Lower leg skin (tissue), 4 donors: ENCODE measurements at regions not wholly inside any gene's neighbourhood (a gene's known extent, or its start where the extent isn't known, plus 50 kb on each side); places are given as distances from the start of the nearest gene placed in this dataset.

ENCODE experiments used
- DNase-seq, 2 donors: peaks; one replicate each; pipeline ENCODE4 v3.0.0-alpha.2; 2019; ENCODE audit warnings: low spot score in 2 of 2
- H3K4me3 ChIP-seq: fragments of 200-600 bp; sonication (generic); 2 replicates; pipeline ENCODE4 v1.5.1; 2017; ENCODE audit warnings: mild to moderate bottlenecking, low read depth; ENCODE audit not compliant: poor library complexity, severe bottlenecking
- POLR2A ChIP-seq, 2 donors: fragments of 450-650 bp; IDR thresholded peaks; one replicate each; pipeline ENCODE4 v1.6.1; 2016 to 2017; ENCODE audit warnings: antibody characterized with exemption in 2 of 2, mild to moderate bottlenecking in 1 of 2, moderate library complexity in 1 of 2
- WGBS, 2 donors: methylation state at CpG; one replicate each; pipeline ENCODE4 v1.1.5; 2018; 5-methylcytosine and 5-hydroxymethylcytosine counted together
- intact Hi-C: fragments of 100-400 bp; cut with DNase I; formaldehyde crosslinking; loops from one replicate; pipeline ENCODE4 v1.15.0; 2023; ENCODE audit warnings: low total_unique reads
- TF ChIP-seq, protein P1 (sequence below), 3 donors: fragments of 450-650 bp; IDR thresholded peaks; one replicate each; pipeline ENCODE4 v1.5.1; 2016; ENCODE audit warnings: antibody characterized with exemption in 3 of 3, mild to moderate bottlenecking in 3 of 3, moderate library complexity in 2 of 3

DNA sequence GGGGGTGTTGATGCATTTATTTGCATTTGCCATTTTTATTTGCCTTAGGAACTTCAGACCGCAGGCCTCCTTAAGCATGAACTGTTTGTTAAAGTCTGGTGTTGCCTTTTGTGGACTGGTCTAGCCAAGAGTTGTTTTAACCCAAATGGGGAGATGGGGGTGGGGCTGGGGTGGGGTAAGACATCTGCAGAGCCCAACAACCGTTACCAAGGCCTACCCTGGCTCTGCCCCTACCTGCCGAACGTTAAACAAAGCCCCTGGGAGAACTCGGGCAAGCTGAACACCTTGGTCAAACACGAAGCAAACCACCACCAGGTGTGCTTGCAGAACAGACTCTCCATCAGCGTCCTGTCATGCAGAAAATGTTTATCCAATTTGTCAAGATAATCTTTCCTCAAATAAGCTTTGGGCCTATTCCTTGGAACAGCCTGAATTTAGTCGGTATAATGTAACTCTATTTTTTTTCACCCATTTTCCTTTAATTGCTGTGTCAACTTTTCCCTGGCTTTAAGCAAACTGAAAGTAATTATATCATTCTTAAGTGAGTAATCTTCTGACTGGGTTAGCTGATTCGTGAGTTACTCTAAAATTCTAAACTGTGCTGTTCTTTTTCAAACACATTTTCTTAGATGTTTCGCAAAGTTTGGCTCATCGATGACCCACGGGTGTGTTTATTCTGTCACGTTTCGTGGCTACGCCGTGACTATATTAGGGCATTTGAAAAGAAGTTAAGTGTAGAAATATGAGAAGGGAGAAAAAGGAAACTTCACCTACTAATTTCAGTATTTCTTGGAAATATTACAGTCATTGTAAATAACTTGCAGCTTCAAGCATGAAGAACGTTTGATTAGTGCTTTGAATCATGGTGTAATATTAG is 127.6 kb downstream of the SOX2 start:
- no peak for TF ChIP-seq POLR2A (IDR thresholded peaks at IDR 0.05)
- TF ChIP-seq, protein P1, sequence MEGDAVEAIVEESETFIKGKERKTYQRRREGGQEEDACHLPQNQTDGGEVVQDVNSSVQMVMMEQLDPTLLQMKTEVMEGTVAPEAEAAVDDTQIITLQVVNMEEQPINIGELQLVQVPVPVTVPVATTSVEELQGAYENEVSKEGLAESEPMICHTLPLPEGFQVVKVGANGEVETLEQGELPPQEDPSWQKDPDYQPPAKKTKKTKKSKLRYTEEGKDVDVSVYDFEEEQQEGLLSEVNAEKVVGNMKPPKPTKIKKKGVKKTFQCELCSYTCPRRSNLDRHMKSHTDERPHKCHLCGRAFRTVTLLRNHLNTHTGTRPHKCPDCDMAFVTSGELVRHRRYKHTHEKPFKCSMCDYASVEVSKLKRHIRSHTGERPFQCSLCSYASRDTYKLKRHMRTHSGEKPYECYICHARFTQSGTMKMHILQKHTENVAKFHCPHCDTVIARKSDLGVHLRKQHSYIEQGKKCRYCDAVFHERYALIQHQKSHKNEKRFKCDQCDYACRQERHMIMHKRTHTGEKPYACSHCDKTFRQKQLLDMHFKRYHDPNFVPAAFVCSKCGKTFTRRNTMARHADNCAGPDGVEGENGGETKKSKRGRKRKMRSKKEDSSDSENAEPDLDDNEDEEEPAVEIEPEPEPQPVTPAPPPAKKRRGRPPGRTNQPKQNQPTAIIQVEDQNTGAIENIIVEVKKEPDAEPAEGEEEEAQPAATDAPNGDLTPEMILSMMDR (IDR thresholded peaks at IDR 0.05) = no peak
- WGBS, 2 donors = 68 to 69% methylated on average over 17 of the region's 17 CpGs
- no peak for DNase-seq
- no peak overlapping the region for H3K4me3 ChIP-seq
- intact Hi-C loops = no loop called here

DNA sequence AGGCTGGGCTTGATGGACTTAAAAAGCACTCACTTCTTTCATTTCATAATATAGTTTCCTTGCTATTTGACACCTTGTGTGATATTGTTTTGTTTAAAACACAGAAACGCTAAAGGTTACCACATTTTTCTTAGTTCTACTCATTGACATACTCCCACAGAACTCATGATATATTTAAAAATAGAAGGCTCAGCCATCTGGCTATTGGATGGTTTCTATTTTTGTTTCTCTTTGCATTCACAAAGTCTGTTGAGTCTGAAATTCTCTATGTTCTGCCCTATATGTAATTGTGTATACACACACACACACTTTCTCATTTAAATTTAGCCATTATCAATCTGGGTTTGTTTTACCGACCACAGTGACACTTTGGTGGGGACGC is 128.2 kb downstream of the SOX2 start:
- TF ChIP-seq, protein P1 (IDR thresholded peaks at IDR 0.05) = no peak
- TF ChIP-seq POLR2A (IDR thresholded peaks at IDR 0.05) = no peak
- no peak for DNase-seq
- whole genome bisulfite sequencing, 2 donors = 75 to 80% methylated on average over 3 of the region's 3 CpGs
- H3K4me3 ChIP-seq = no peak overlapping the region
- intact Hi-C loops = no loop called here

DNA sequence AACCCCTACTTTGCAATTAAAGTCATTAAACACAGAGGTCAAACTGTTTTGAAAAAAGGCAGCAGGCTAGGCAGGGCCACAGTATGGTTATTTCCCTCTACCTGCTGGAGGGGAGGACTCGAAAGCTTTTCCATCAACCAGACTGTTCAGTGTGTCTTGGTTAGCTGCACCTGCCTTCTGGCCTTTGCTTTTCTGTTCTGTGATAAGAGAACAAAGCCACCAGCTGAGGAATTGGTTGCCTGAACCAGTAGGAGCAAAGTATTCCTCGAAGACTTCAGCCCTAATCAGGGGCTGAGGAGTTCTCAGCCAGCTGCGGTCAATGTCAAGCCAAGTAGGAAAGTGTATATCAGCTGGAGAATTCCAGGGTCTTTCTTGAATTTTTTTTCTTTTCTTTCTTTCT is 132.5 kb downstream of the SOX2 start:
- no peak overlapping the region for H3K4me3 ChIP-seq
- intact Hi-C loops = no loop called here
- TF ChIP-seq, protein P1 (IDR thresholded peaks at IDR 0.05) = no peak
- TF ChIP-seq POLR2A (IDR thresholded peaks at IDR 0.05) = no peak
- no peak for DNase-seq
- WGBS, 2 donors = 84 to 93% methylated on average over 3 of the region's 3 CpGs

DNA sequence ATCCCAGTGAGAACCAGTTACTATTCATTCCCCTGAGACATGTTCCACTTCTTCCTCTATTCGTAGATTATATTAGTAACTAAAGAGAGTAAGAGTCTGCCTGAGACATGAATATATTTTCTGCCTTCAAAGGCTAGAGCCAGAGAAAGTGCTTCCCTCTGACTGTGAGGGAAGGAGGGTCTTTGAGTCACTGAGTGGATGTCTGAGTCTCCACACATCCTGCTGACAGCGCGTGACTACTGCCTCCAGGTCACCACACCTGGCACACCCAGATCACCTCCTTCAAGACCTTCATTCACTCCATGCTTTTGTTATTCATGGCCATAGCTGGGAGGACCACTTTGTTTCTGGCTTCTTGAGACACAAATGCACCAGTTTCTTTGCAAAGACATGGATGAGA is 135.6 kb downstream of the SOX2 start:
- no peak overlapping the region for H3K4me3 ChIP-seq
- WGBS, 2 donors = 78 to 87% methylated on average over 3 of the region's 3 CpGs
- TF ChIP-seq, protein P1 (IDR thresholded peaks at IDR 0.05) = no peak
- no peak for TF ChIP-seq POLR2A (IDR thresholded peaks at IDR 0.05)
- DNase-seq = no peak
- intact Hi-C loops = no loop called here

DNA sequence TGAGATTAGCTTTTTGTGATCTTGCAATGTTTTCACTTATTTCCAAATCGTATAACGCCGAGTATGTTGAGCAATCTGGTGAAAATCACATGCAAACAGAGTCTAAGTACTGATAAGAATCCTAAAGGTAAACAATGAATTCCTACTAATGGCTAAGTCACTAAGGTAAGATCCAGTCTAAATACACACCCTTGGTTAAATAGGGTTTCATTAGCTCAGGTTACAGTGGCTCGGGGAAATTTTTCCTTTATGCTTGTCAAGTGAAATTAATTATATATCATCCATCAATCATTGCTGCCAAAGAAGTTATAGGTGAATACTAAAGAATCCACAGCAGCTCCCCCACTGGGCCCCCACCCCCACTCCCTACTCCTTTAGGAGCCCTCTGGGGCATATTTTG is 139.3 kb downstream of the SOX2 start:
- intact Hi-C loops = no loop called here
- no peak for DNase-seq
- no peak overlapping the region for H3K4me3 ChIP-seq
- no peak for TF ChIP-seq POLR2A (IDR thresholded peaks at IDR 0.05)
- TF ChIP-seq, protein P1 (IDR thresholded peaks at IDR 0.05) = no peak
- 53 to 67% methylated on average over 4 of the region's 4 CpGs for WGBS, 2 donors

DNA sequence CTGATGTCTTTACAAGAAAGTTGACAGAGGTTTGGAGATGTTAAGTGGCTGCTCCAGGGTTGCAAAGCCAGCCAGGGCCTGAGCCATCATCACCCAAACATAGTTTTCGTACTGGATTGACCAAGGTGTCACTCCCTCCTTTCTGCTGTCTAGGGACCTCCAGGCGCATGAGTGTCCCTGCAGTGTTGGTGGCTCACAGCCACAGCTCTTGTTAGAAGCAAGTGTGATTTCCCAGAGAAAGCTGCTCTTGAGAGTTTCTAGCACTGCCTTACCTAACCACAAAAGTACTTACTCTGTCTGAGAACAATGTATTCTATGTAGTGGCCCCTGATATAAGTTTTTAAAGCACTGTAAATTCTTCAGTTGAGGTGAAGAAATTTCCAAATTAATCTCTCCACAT is 144.1 kb downstream of the SOX2 start:
- DNase-seq = no peak
- H3K4me3 ChIP-seq = no peak overlapping the region
- TF ChIP-seq POLR2A (IDR thresholded peaks at IDR 0.05) = no peak
- TF ChIP-seq, protein P1 (IDR thresholded peaks at IDR 0.05) = no peak
- intact Hi-C loops = no loop called here
- WGBS, 2 donors = 85 to 88% methylated on average over 2 of the region's 2 CpGs
